HG02588 (cell line): ENCODE measurements at regions not wholly inside any gene's neighbourhood (a gene's known extent, or its start where the extent isn't known, plus 50 kb on each side); places are given as distances from the start of the nearest gene placed in this dataset.

Source experiments
- ATAC-seq: cut with Tn5 transposase; IDR thresholded peaks from one replicate; pipeline ENCODE4 v1.9.1; 2021; ENCODE audit warnings: mild to moderate bottlenecking, moderate library complexity; ENCODE audit not compliant: unreplicated experiment

- ATAC-seq, result no peak
These were observed 151.6 kb downstream of the C1orf94 start for GRCh38 chr1:34328281-34328799.

- no peak for ATAC-seq
These were observed 153.4 kb downstream of the C1orf94 start for GRCh38 chr1:34330061-34330460.

GRCh38 chr1:34331020-34331926 is 154.6 kb downstream of the C1orf94 start:
- no peak for ATAC-seq

DNA sequence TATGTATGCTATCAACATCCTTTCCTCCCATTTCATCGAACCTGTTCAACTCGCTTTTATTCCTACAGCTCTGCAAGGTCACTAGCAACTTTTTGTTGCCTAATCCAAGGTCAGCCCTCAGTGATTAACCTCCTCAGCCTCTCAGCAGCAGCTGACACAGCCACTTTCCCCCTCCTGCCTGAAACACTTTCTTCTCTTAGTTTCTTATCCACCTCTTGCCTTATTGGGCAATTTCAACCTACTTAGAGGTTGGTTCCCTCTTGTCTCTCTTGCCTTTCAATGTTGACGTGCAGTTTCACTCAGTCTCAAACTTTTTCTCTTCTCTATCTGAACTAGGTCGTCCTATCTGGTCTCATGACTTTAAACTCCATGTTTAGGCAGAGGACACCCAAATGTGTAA is 156.3 kb downstream of the C1orf94 start:
- no peak for ATAC-seq

- no peak for ATAC-seq
These were observed 162.2 kb downstream of the C1orf94 start for GRCh38 chr1:34338871-34339270.

GRCh38 chr1:34341896-34342295 is 165.2 kb downstream of the C1orf94 start:
- ATAC-seq, result no peak

DNA sequence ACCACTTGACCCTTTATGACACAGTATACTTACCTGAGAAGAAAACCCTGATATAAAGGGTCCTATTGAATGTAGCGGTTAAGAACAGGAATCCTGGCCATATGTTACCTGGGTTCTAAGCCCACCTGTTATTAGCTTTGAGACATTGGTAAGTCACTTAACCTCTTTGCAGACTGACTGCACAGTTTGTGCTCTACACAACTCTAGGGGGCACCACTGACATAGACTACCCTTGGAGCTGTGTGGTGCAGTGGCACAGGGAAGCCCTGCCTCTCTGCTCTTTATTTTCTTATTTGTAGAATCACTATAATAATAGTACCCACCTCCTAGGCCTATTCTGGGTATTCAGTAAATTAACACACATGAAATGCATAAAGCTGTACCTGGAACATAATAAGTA is 165.6 kb downstream of the C1orf94 start:
- no peak for ATAC-seq

DNA sequence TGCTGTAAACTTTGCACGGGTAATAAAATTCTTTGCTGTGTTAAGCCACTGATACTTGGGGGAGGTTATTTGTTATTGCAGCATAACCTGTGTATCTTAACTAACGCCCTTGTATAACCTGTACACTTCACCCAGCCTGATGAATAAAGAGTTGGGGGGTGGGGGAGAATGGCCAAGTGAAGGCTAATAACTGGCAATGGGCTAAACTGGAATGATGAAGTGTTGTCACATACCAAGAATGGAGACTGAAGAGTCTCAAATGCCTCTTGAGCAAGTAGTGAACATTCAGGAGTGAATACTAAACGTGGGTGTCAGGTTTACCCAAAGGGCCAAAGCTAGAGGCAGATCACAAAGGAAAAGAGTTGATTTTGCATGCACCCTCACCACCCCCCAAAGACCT is 169.4 kb downstream of the C1orf94 start:
- ATAC-seq, result no peak

DNA sequence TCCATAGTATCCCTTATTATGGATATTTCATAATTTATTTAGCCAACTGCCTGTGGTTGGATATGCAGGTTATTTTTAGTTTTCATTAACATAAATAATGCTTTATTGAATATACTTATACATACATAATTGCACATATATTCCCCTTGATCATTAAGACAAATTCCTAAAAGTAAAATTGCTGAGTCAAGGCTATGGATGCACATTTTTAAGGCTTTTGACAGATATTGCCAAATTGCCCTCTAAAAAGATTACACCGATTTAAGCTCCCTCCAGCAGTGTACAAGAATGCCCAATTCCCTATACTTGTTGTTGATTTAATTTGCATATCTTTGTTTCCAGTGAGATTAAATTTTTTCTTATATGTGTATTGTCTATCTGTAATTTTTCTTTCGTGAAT is 176.7 kb downstream of the C1orf94 start:
- no peak for ATAC-seq

DNA sequence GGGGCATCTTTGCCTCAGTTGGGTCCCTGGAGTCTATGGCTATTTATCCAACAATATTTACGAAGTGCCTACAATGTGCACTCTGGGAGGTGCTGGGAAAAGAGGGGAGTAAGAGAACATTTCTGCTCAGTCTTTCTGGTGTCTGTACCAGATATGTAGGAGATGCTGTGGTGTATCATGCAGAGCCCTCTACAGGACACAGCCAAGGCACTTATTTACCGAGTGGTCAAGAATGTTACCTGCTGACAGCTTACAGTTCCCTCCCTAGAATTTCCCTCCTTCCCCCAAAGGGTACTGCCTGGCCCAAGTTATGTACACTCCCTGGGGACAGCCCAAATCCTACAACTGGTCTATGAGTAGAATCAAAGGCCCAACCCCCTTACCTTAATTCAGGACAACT is 177.7 kb downstream of the C1orf94 start:
- no peak for ATAC-seq

DNA sequence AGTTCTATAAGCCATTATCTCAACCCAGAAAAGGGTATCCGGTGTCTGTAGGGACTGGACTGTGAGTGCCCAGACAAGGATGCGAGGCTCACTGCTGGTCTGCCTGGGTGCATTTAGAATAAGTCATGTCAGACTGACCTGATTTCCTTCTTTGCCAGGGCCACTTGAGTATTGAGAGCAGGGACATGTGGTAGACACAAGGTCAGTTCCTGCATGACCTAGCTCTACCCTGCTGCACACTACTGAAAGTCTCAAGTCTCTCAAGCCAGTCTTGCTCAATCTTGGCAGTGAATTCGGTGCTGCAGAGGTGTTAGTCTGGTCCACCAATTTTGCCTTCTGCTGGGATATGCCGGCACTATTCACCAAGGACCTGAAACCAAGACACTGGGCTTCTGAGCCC is 180.1 kb downstream of the C1orf94 start:
- ATAC-seq, result no peak

DNA sequence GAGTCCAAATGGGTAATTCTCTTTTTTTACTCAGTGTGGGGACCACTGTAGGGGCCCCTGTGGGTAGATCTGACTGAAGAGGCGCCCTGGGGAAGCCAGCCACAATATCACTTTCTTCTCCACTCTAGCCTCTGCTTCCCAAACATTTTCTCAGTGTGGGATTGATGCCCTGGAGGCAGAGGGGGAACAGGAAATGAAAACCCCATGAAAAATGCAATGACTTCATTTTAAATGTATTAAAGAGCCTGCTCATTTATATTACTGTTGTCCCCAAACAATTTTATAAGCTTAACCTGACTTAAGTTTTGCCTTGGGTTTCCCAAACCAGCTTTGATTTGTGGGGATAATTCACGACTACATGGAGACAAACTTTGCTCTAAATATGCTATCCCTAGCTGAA is 181.9 kb downstream of the C1orf94 start:
- ATAC-seq, result no peak

GRCh38 chr1:34359411-34359810 is 182.7 kb downstream of the C1orf94 start:
- no peak for ATAC-seq

DNA sequence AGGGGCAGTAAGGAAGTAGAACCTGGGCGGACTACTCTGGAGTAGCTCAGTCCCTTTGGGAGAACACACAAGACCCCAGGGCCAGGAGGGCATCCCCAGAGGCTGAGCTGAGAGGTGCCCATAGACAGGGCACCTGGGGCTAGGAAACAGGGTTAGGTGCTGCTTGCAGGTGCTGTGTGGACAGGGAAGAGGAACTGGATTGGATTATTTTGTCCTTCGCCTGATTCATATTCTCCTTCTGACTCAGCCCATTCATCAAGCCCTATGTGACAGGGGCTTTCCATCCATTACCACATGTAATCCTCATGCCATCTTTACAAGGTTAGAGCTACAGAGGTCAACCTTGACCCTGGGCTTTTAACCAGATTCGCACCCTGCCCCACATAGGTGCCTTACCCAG is 183.9 kb downstream of the C1orf94 start:
- ATAC-seq, result no peak

DNA sequence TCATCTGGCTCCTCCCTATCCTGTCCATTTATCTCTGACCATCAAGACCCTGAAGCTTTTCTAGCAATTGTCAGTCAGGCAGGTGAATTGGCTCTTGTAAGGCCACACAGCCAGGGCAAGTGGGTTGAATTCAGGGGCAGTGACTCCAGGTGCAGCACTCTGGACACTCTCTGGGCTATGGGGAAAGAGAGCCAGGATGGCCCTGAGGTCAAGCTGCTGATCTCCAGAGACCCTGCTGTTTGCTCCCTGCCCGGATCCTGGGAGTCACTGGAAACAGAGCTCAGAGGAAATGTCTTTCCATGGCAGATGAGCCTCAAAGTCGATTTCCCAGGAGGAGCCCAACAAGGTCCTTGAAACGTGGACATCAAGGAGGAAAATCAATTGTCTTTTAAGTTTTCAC is 184.4 kb downstream of the C1orf94 start:
- no peak for ATAC-seq

- ATAC-seq, result no peak
These were observed 185.2 kb downstream of the C1orf94 start for GRCh38 chr1:34361781-34362357.

- no peak for ATAC-seq
These were observed 186.2 kb downstream of the C1orf94 start for GRCh38 chr1:34362949-34363348.

DNA sequence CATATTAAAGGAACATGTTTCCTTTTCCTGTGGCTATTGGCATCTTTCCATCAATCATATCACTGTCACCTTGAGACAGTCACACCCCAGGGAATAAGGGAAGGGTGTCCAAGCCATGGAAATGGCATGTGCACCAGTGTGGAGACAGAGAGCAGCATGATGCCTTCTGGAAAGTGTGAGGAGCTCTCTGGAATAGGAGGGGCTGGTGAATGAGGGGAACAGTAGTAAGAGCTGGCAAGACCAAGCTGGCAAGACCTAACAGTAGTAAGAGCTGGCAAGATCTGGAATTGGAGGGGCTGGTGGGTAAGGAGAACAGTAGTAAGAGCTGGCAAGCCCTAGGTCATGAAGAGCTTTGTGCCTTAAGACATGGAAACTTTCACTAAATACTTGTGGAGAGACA is 186.7 kb downstream of the C1orf94 start:
- ATAC-seq, result no peak

- no peak for ATAC-seq
These were observed 187.2 kb downstream of the C1orf94 start for GRCh38 chr1:34363915-34364314.

- ATAC-seq, result no peak
These were observed 187.7 kb downstream of the C1orf94 start for GRCh38 chr1:34364376-34364775.

- ATAC-seq, result no peak
These were observed 188.6 kb downstream of the C1orf94 start for GRCh38 chr1:34365295-34365694.

GRCh38 chr1:34366875-34367624 is 190.3 kb downstream of the C1orf94 start:
- ATAC-seq, result no peak
